ENCODE measurements at regions not wholly inside any gene's neighbourhood (a gene's known extent, or its start where the extent isn't known, plus 50 kb on each side); places are given as distances from the start of the nearest gene placed in this dataset.

GRCh38 chr4:104418286-104418685, 76.4 kb downstream of the CXXC4 start:
- no peak for ATAC-seq
- intact Hi-C loops (cut with DNase I), result no loop called here
- no peak for DNase-seq (ENCODE audit: low spot score)

GRCh38 chr4:104417357-104417882, 77.3 kb downstream of the CXXC4 start:
- DNase-seq (ENCODE audit: low spot score) (no peak), ATAC-seq (no peak)

GRCh38 chr4:104416725-104417356, 77.9 kb downstream of the CXXC4 start:
- DNase-seq (ENCODE audit: low spot score) (no peak), ATAC-seq (no peak)
- intact Hi-C loops (cut with DNase I), result no loop called here

More at GRCh38 chr4:104417357-104417882, 77.3 kb downstream of the CXXC4 start:
- intact Hi-C loops (cut with DNase I), result no loop called here

GRCh38 chr4:104413487-104413886, 81.2 kb downstream of the CXXC4 start:
- DNase-seq (ENCODE audit: low spot score) (no peak), ATAC-seq (no peak)
- intact Hi-C loops (cut with DNase I), result no loop called here

GRCh38 chr4:104412344-104412743, 82.3 kb downstream of the CXXC4 start:
- no peak for DNase-seq (ENCODE audit: low spot score)
- intact Hi-C loops (cut with DNase I), result no loop called here
- no peak for ATAC-seq

GRCh38 chr4:104411502-104411901, 83.2 kb downstream of the CXXC4 start:
- DNase-seq (ENCODE audit: low spot score), result no peak
- intact Hi-C loops (cut with DNase I), result no loop called here
- ATAC-seq, result no peak

GRCh38 chr4:104408878-104409277, 85.8 kb downstream of the CXXC4 start:
- ATAC-seq, result no peak
- intact Hi-C loops (cut with DNase I), result no loop called here

GRCh38 chr4:104404361-104404760, 90.3 kb downstream of the CXXC4 start:
- ATAC-seq (no peak), DNase-seq (ENCODE audit: low spot score) (no peak)
- intact Hi-C loops (cut with DNase I), result no loop called here

More at GRCh38 chr4:104408878-104409277, 85.8 kb downstream of the CXXC4 start:
- DNase-seq (ENCODE audit: low spot score), result no peak

GRCh38 chr4:104395168-104395614, 99.5 kb downstream of the CXXC4 start:
- ATAC-seq (no peak), DNase-seq (ENCODE audit: low spot score) (no peak)
- intact Hi-C loops (cut with DNase I), result no loop called here

GRCh38 chr4:104394406-104395167, 100.1 kb downstream of the CXXC4 start:
- ATAC-seq, result no peak
- intact Hi-C loops (cut with DNase I), result no loop called here
- DNase-seq (ENCODE audit: low spot score), result no peak

GRCh38 chr4:104393655-104394324, 100.9 kb downstream of the CXXC4 start:
- intact Hi-C loops (cut with DNase I), result no loop called here
- DNase-seq (ENCODE audit: low spot score) (no peak), ATAC-seq (no peak)

GRCh38 chr4:104385713-104386112, 109.0 kb downstream of the CXXC4 start:
- ATAC-seq, result no peak
- DNase-seq (ENCODE audit: low spot score), result no peak
- intact Hi-C loops (cut with DNase I), result no loop called here

GRCh38 chr4:104382961-104383360, 111.7 kb downstream of the CXXC4 start:
- ATAC-seq (no peak), DNase-seq (ENCODE audit: low spot score) (no peak)
- intact Hi-C loops (cut with DNase I), result no loop called here

GRCh38 chr4:104381729-104382128, 113.0 kb downstream of the CXXC4 start:
- ATAC-seq (no peak), DNase-seq (ENCODE audit: low spot score) (no peak)
- intact Hi-C loops (cut with DNase I), result no loop called here

GRCh38 chr4:104365618-104366017, 129.1 kb downstream of the CXXC4 start:
- no peak for DNase-seq (ENCODE audit: low spot score)
- intact Hi-C loops (cut with DNase I), result no loop called here
- ATAC-seq, result no peak

- DNase-seq (ENCODE audit: low spot score) (no peak), ATAC-seq (no peak)
- intact Hi-C loops (cut with DNase I), result no loop called here
These were observed 141.2 kb downstream of the CXXC4 start for GRCh38 chr4:104353481-104353880.

GRCh38 chr4:104352211-104352610, 142.5 kb downstream of the CXXC4 start:
- ATAC-seq, result no peak
- intact Hi-C loops (cut with DNase I), result no loop called here
- DNase-seq (ENCODE audit: low spot score), result no peak

- intact Hi-C loops (cut with DNase I), result no loop called here
- no peak for ATAC-seq
- no peak for DNase-seq (ENCODE audit: low spot score)
These were observed 143.0 kb downstream of the CXXC4 start for GRCh38 chr4:104351706-104352105.

GRCh38 chr4:104345598-104346242, 149.0 kb downstream of the CXXC4 start:
- DNase-seq (ENCODE audit: low spot score) (no peak), ATAC-seq (no peak)

More at GRCh38 chr4:104345598-104346242, 149.0 kb downstream of the CXXC4 start:
- intact Hi-C loops (cut with DNase I), result no loop called here
